ENCODE measurements at regions not wholly inside any gene's neighbourhood (a gene's known extent, or its start where the extent isn't known, plus 50 kb on each side); places are given as distances from the start of the nearest gene placed in this dataset. TPM values are rescaled to one million over a fixed set of nuclear protein-coding genes. Genes with fewer than 3 reads are reported as not detected.

DNA sequence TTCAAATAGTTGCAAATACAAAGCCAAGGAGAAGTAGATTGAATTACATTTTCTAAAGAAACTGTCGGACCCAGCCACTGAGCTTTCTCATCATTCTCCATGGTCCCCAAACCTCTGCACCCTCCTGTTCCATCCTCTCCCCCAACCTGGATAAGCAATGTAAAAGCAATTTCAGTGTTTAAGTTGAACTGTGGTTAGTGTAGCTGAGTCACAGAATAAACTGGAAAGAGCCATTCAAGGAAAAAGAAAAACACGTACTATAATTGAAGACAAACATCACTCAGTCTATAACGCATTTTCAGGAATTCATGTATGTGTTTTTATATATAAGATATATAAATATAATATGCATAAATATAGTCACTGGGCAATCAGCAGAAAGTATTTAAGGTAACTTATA lies 54.1 kb upstream of the TMEM161B start:
- DNase-seq, result no peak

Small RNA genes in the stretch of these regions (small RNA-seq; reads per million reads assigned to genes)
- gene RF00156, result not detected

Measured in occipital lobe (tissue), 2 donors.